GM23338 (cell line): ENCODE measurements at regions not wholly inside any gene's neighbourhood (a gene's known extent, or its start where the extent isn't known, plus 50 kb on each side); places are given as distances from the start of the nearest gene placed in this dataset.

ENCODE experiments used
- ATAC-seq: fragments of 200-7000 bp; cut with Tn5 transposase; 3 replicates; pipeline ENCODE4 v1.9.1; 2020
- DNase-seq: peaks from one replicate; pipeline ENCODE4 v3.0.0-alpha.2; 2015; ENCODE audit warnings: low spot score
- H2AFZ ChIP-seq: fragments of 200-600 bp; sonication (generic); 2 replicates; pipeline ENCODE4 v1.8.0; 2016; ENCODE audit warnings: antibody characterized with exemption, mild to moderate bottlenecking, moderate library complexity
- H3F3A ChIP-seq: fragments of 200-600 bp; sonication (generic); replicated peaks from 2 replicates; pipeline ENCODE4 v1.8.0; 2017; ENCODE audit warnings: antibody characterized with exemption, mixed run types, low read depth
- H3K27ac ChIP-seq: fragments of 200-600 bp; sonication (generic); 2 replicates; pipeline ENCODE4 v1.6.1; 2016; ENCODE audit warnings: low read depth
- H3K27me3 ChIP-seq: fragments of 200-600 bp; sonication (generic); 2 replicates; pipeline ENCODE4 v1.8.0; 2016; ENCODE audit warnings: mild to moderate bottlenecking, mixed run types, moderate library complexity; ENCODE audit not compliant: insufficient read depth
- H3K36me3 ChIP-seq: fragments of 200-600 bp; sonication (generic); 2 replicates; pipeline ENCODE4 v1.8.0; 2016; ENCODE audit warnings: mild to moderate bottlenecking; ENCODE audit not compliant: insufficient read depth
- H3K4me1 ChIP-seq: fragments of 200-600 bp; sonication (generic); 2 replicates; pipeline ENCODE4 v1.8.0; 2016; ENCODE audit warnings: mild to moderate bottlenecking, moderate library complexity; ENCODE audit not compliant: insufficient read depth
- H3K4me2 ChIP-seq: fragments of 200-600 bp; sonication (generic); 2 replicates; pipeline ENCODE4 v1.7.1; 2017; ENCODE audit warnings: mixed run types
- H3K4me3 ChIP-seq: fragments of 200-600 bp; sonication (generic); 2 replicates; pipeline ENCODE4 v1.6.1; 2016; ENCODE audit warnings: mixed run types
- H3K79me2 ChIP-seq: fragments of 200-600 bp; sonication (generic); replicated peaks from 2 replicates; pipeline ENCODE4 v1.8.0; 2017; ENCODE audit warnings: mild to moderate bottlenecking; ENCODE audit not compliant: insufficient read depth
- H3K9me2 ChIP-seq: fragments of 200-600 bp; sonication (generic); 2 replicates; pipeline ENCODE4 v1.8.0; 2017; ENCODE audit not compliant: insufficient read depth
- H4K20me1 ChIP-seq: fragments of 200-600 bp; sonication (generic); replicated peaks from 2 replicates; pipeline ENCODE4 v1.8.0; 2017; ENCODE audit warnings: mild to moderate bottlenecking; ENCODE audit not compliant: insufficient read depth
- H3K27ac Mint-ChIP-seq: 2 replicates; pipeline ENCODE4 v1.8.0; 2020; ENCODE audit warnings: inconsistent platforms, mild to moderate bottlenecking, moderate library complexity, mixed read lengths
- H3K27me3 Mint-ChIP-seq: 3 replicates; pipeline ENCODE4 v1.8.0; 2022; ENCODE audit warnings: low read depth, mild to moderate bottlenecking, moderate library complexity, mixed read lengths, inconsistent platforms; ENCODE audit not compliant: insufficient read depth, poor library complexity
- H3K36me3 Mint-ChIP-seq: 3 replicates; pipeline ENCODE4 v1.8.0; 2021; ENCODE audit warnings: low read depth, mild to moderate bottlenecking, inconsistent platforms, moderate library complexity, mixed read lengths
- H3K4me1 Mint-ChIP-seq: 3 replicates; pipeline ENCODE4 v1.8.0; 2020; ENCODE audit warnings: mild to moderate bottlenecking, inconsistent platforms, mixed read lengths
- H3K4me3 Mint-ChIP-seq: 3 replicates; pipeline ENCODE4 v1.8.0; 2021; ENCODE audit warnings: moderate library complexity, mild to moderate bottlenecking, inconsistent platforms, mixed read lengths
- H3K9me3 Mint-ChIP-seq: 3 replicates; pipeline ENCODE4 v1.8.0; 2020; ENCODE audit warnings: moderate library complexity, mild to moderate bottlenecking, inconsistent platforms, mixed read lengths
- CTCF ChIP-seq, 2 experiments: fragments of 200-600 bp in 1 of 2; sonication (generic) in 1 of 2; conservative IDR thresholded peaks; 2 replicates each; pipeline versions ENCODE4 v1.5.1 to v1.6.1; 2016 to 2017; ENCODE audit warnings: antibody characterized with exemption in 2 of 2, low read depth in 2 of 2, mild to moderate bottlenecking in 2 of 2, moderate library complexity in 1 of 2
- ETS1 ChIP-seq: IDR thresholded peaks from 2 replicates; pipeline ENCODE4 v1.6.1; 2016; ENCODE audit warnings: antibody characterized with exemption
- EZH2 ChIP-seq: fragments of 200-600 bp; sonication (generic); IDR thresholded peaks from one replicate; pipeline ENCODE4 v1.8.0; 2017; ENCODE audit warnings: antibody characterized with exemption, mild to moderate bottlenecking, low read depth; ENCODE audit not compliant: unreplicated experiment
- EZH2phosphoT487 ChIP-seq: fragments of 200-600 bp; sonication (generic); IDR thresholded peaks from one replicate; pipeline ENCODE4 v1.8.1; 2018; ENCODE audit warnings: antibody characterized with exemption; ENCODE audit not compliant: unreplicated experiment
- POLR2AphosphoS5 ChIP-seq: IDR thresholded peaks from 2 replicates; pipeline ENCODE4 v1.6.1; 2016; ENCODE audit warnings: antibody characterized with exemption, low read depth
- REST ChIP-seq: IDR thresholded peaks from one replicate; pipeline ENCODE4 v1.6.1; 2018; ENCODE audit warnings: antibody characterized with exemption; ENCODE audit not compliant: unreplicated experiment
- STAT1 ChIP-seq: IDR thresholded peaks from one replicate; pipeline ENCODE4 v1.6.1; 2016; ENCODE audit warnings: antibody characterized with exemption; ENCODE audit not compliant: unreplicated experiment
- ZNF114 ChIP-seq: fragments of 250-450 bp; sonication (Bioruptor Pico); IDR thresholded peaks from 2 replicates; pipeline ENCODE4 v1.5.0; 2020; ENCODE audit warnings: mild to moderate bottlenecking, moderate library complexity
- ZNF331 ChIP-seq: fragments of 250-450 bp; sonication (Bioruptor Pico); IDR thresholded peaks from 2 replicates; pipeline ENCODE4 v1.5.0; 2020; ENCODE audit warnings: low read depth, mild to moderate bottlenecking, moderate library complexity
- ZNF462 ChIP-seq: fragments of 250-450 bp; sonication (Bioruptor Pico); IDR thresholded peaks from 2 replicates; pipeline ENCODE4 v1.5.0; 2020; ENCODE audit warnings: mild to moderate bottlenecking, moderate library complexity

- TF ChIP-seq ZNF114 (CRISPR knock-in tag) (no peak), EZH2phosphoT487 (no peak), REST (no peak), STAT1 (no peak), ETS1 (no peak), ZNF331 (CRISPR knock-in tag) (no peak)
These were observed 146.8 kb upstream of the RBPJ start (continued) for GRCh38 chr4:26174027-26174426.

- ATAC-seq (peak; percentile 37; the same call in 2 of the 3 replicates), DNase-seq (no peak)
- H3K27ac Mint-ChIP-seq: no peak overlapping the region; the same call in 1 of the 2 replicates
- H3K27me3 Mint-ChIP-seq: peaks cover 6% of the 10 kb centered on the region
- H3K36me3 Mint-ChIP-seq: peaks cover 3% of the 10 kb centered on the region; the same call in 1 of the 3 replicates
- Histone ChIP-seq H3K4me1 (peaks cover 3% of the 10 kb centered on the region; the same call in 1 of the 2 replicates), H2AFZ (peak overlapping the region; percentile 96), H3K4me2 (no peak overlapping the region), H3K36me3 (no peaks in the 10 kb centered on the region; the same call in 1 of the 2 replicates), H3K27ac (no peak overlapping the region), H3K4me3 (no peak overlapping the region), H3K9me2 (no peaks in the 10 kb centered on the region), H3K79me2 (no peaks in the 10 kb centered on the region), H3K27me3 (no peaks in the 10 kb centered on the region), H3F3A (no peaks in the 10 kb centered on the region), H4K20me1 (no peaks in the 10 kb centered on the region)
- H3K4me1 Mint-ChIP-seq: peaks cover 4% of the 10 kb centered on the region
- TF ChIP-seq EZH2phosphoT487: no peak
- TF ChIP-seq STAT1: no peak
- TF ChIP-seq POLR2AphosphoS5: no peak
- TF ChIP-seq EZH2: no peak
- no peak for TF ChIP-seq ZNF114 (CRISPR knock-in tag)
- TF ChIP-seq CTCF (conservative IDR thresholded peaks at IDR 0.05; ENCODE audit: low read depth in 2 of 2): no peak
- TF ChIP-seq ZNF462 (CRISPR knock-in tag): no peak
- H3K9me3 Mint-ChIP-seq: peaks cover 15% of the 10 kb centered on the region
- H3K4me3 Mint-ChIP-seq: no peak overlapping the region
These were observed 145.6 kb upstream of the RBPJ start for GRCh38 chr4:26175006-26175786.
